GM19468 (cell line): ENCODE measurements at regions not wholly inside any gene's neighbourhood (a gene's known extent, or its start where the extent isn't known, plus 50 kb on each side); places are given as distances from the start of the nearest gene placed in this dataset.
"Not testable (repeated sequence)": the region's sequence is repeated elsewhere in the genome, so short reads cannot be mapped to it uniquely, and the experiment has no call there.

ENCODE experiments used
- ATAC-seq: cut with Tn5 transposase; IDR thresholded peaks from one replicate; pipeline ENCODE4 v1.9.1; 2021; ENCODE audit warnings: mild to moderate bottlenecking, moderate library complexity, moderate number of reproducible peaks; ENCODE audit not compliant: unreplicated experiment; ENCODE audit errors: extremely low read depth

DNA sequence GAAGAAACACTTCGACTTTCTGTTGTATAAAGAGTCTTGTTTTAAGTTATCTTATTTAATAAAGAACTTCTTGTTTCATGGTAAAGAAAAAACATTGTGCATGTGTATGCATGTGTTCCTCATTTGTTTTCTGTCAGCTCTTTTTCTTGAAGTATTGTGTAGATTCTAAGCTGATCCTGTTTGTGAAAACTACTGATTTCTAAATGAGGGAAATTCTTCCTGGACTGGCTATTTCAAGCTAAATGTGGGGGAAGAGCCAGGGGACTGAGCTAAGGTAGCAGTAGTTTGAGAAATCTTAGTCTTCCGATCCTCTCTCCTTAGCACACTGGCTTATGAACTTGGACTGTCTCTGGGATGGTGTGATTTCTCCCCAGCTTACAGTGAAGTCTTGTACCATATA lies 56.4 kb upstream of the RBMS1 start:
- ATAC-seq = no peak

DNA sequence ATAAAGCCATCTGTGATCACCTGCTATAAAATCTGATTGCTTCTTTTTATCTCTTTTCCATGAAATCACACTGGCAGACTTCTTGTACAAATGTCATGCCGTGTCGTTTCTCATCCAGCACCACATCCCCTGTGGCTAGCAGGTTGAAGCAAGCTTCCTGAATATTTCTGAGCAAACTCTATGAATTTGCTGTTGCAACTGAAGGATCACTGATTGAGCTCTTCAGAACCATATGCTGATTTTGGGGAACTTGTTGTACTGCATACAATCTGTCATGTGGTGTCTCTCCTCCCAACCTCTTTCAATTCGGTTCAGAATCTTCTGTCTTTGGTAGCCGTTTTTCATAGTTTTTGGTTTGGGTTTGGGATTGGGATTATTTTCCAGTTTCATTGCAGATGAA lies 57.7 kb upstream of the RBMS1 start:
- ATAC-seq = no peak

DNA sequence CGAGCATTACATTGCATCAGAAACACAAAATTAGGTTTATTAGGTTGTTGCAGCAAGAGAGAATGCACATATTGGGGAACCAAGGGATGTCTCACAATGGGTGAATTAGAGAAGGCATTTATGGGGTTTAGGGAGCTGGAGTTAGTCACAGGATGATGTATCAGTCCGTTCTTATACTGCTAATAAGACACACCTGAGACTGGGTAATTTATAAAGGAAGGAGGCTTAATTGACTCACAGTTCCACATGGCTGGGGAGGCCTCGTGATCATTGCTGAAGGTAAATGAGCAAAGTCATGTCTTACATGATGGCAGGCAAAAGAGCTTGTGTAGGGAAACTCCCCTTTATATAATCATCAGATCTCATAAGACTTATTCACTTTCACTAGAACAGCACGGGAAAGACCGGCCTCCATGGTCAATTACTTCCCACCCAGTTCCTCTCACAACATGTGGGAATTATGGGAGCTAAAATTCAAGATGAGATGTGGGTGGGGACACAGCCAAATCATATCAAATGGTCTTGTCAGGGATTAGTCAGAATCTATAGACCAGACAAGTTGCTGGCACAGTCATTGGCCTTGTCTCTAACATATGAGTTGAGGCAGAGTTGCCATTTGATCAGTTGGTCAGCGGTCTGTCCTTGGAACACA lies 61.9 kb upstream of the RBMS1 start:
- ATAC-seq = no peak

DNA sequence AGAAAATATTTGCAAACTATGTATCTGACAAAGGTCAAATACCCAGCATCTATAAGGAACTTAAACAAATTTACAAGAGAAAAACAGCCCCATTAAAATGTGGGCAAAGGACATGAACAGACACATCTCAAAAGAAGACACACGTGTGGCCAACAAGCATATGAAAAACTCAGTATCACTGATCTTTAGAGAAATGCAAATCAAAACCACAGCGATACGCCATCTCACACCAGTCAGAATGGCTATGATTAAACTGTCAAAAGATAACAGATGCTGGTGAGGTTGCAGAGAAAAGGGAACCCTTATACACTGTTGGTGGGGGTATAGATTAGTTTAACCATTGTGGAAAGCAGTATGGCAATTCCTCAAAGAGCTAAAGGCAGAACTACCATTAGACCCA lies 64.3 kb upstream of the RBMS1 start:
- ATAC-seq = no peak

DNA sequence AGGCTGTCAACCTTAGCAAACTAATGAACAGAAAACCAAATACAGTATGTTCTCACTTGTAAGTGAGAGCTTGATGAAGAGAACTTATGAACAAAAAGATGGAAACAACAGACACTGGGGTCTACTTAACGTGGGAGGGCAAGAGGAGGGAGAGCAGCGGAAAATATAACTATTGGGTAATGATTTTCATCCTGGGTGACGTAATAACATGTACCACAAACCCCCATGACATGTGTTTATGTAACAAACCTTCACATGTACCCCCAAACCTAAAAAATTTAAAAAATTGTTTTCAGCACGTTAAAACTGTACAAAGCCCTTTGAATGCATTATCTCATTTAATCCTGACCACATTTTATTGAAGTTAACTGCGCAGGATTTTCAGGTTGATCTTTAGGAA lies 64.9 kb upstream of the RBMS1 start:
- no peak for ATAC-seq

DNA sequence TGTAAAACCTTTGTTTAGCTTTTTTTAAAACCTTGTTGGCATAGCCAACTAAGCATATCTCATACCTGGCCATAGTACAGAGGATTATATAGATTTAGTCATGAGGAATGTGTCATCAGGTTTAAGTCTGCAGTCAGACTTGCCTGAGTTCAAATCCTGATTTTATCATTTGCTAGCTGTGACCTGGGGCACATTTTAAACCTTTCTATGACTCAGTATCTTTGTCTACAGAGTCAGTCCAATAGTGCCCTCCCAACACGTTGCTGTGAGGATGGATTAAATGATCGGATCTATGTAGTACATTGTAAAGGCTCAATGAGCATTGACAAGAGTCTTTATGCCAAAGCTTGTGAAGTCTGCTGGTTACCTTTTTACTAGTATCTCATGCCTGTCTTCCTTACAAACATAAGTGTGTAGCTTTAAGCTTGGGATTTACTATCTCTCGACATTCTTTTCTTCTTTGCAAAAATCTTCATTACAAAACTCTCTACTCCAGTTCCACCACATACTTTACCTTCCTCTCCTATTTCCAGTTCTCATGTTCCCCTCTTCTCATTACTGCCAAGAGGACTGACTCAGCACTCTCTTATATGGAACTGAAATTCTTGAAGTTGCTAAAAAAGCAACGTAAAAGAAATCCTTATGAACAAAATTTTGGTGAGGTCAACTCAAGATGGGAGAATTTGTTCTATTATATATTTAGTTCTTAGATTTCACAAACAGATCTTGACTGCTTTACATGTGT lies 68.1 kb upstream of the RBMS1 start:
- ATAC-seq = no peak

DNA sequence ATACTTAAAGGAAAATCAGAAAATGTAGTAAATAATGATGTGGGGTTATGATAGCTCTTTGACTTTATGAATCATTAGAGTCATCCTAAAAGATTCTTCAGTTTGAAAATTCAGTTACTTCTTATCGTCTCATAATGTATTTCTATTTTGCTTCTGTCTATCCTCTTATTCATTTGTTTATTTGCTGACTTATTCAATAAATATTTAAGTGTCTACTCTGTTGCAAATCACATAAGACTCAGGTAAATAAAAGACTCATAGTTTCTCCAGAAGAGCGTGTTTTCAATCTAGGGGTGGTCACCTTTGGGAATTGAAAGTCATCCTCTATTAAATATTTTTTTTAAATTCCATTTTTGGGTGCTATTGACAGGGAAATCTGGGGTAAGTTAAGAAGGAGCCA lies 69.1 kb upstream of the RBMS1 start:
- ATAC-seq = no peak

DNA sequence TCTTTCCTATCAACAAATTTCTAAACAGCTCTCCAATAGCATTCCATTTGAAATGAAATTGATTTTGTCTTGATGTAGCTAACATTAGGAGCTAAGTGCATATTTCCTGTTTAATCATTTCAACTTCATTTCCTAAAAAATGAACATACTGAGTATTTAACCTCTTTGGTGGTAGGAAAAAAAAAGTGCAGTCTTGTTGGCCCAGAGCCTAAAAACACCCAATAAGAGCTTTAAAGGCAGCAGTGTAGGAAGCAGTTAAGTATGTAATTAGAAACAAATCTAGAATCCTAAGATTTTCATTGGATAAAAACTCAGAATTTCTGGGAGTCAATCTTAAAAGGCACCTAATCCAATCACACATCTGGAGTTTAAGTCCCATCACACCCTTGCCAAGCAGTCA lies 71.0 kb upstream of the RBMS1 start:
- no peak for ATAC-seq

DNA sequence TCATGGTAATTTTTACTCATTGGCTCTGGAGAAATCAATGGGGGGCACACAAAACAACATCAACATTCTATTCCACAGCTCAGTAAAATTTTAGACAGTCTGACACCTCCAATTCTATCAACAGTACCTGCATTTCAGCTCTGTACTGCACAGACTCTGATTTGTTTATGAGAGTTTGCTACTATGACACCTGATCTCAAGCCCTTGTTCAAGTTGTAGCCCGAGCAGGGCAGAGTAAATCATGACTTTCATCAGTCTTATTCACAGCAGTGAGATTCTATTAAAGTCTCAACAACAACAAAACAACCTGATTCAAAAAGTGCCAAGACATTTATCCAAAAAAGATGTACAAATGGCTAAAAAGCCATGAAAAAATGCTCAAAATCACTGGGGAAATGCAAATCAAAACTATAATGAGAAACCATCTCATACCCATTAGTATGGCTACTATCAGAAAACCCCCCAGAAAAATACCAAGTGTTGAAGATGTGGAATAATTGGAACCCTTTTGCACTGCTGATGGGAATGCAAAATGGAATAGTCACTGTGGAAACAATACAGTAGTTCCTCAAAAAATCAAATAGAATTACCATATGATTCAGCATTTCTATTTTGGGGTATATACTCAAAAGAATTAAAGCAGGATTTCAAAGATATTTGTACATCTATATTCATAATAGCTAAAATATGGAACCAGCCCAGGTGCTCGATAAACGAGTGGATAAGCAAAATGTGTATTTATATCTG lies 71.7 kb upstream of the RBMS1 start:
- no peak for ATAC-seq

DNA sequence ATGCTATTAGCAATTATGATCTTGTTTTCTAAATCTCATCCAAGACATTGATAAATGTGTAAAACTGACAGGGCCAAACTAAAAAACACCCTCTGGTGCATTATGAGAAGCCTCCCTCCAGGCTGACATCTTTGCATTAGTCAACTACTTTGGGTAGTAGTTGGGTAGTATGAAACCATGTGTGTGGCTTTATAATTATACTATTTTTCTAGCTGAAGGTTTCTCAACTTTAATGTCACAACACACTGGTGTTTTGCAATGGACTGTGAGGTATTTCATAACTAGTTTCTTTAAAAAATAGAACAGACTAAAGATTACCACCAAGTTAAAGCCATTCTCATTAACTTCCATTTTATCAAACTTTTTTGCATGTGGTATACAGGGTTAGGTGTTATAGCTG lies 73.1 kb upstream of the RBMS1 start:
- no peak for ATAC-seq

DNA sequence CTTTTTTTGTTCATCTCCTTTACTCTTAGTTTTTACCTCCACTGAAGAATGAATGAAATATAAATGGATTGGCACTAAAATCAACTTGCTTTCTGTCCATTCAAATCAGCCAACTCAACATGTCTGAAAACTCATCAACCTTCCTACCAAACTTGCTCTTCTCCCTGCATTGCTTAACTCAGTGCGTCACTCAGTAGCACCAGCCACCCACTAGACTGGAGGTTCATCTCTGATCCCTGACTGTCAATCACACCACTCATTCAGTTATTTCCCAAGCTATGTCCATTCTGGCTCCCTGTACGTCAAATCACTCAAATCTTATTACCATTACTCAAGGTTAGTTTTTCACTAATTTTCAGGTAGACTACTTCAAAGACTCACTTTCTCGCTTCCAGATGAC lies 75.2 kb upstream of the RBMS1 start:
- no peak for ATAC-seq

DNA sequence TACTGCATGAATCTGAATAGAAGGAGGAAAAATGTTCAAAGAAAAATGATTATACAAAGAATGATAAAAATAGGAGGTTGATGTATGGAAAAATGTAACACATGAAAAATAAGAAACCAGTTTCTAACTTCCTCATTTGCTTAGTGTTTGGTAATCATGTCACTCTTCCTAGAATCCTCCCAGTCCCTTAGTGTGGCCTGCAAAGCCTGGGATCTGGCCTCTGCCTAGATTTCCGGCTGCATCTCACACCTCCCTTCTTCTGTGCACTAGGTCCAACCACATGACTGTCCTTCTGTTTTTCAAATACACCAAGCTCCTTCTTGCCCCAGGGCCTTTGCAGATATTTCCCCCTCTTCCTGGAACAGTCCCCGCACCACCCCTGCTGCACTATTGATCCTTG lies 76.8 kb upstream of the RBMS1 start:
- ATAC-seq = no peak

DNA sequence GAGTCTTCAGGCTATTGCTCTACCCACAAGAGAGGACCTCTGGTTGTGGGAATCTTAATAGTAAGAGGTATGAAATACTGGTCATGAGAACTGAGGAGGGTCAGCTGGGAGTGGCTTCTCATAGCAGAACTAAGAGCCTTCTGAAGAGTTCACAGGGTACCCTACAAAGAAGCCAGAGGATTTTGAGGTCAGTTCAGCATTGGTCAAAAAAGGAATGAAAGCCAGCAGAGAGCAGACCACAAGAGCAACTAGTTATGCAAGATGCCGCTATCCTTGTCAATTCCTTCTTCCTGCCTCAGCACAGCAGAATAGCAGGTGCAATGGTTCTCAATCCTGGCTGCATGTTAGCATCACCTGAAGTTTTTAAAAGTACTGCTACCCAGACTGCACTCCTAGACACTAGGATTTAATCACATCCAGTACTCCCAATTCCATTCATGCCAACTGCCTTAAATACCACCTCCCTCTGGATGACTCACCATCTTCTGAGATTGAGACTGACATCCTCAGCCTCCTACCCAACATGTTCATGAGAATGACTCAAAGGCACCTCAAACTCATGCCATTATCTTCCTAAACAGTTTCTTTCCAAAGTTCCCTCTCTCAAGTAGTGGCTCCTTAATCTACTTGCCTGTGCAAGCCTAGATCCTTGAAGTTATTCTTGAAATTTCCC lies 81.0 kb upstream of the RBMS1 start:
- ATAC-seq = no peak

DNA sequence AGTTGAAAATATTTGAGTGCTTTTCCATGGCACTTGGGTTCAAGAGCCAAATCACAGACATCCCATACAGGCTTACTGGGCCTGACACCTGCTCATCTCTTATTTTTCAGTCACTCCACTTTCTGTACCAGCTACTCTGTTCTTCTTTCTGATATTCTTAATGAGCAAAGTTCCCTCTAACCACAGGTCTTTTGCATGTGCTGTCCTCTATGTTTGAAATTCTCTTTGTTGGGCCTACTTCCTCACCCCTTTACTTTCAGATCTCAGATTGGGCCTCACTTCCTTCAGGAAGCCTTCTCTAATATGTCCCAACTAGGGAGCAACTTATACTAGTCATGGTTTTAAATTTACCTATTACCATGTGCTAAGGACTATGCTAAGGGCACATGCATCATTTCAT lies 81.8 kb upstream of the RBMS1 start:
- no peak for ATAC-seq

DNA sequence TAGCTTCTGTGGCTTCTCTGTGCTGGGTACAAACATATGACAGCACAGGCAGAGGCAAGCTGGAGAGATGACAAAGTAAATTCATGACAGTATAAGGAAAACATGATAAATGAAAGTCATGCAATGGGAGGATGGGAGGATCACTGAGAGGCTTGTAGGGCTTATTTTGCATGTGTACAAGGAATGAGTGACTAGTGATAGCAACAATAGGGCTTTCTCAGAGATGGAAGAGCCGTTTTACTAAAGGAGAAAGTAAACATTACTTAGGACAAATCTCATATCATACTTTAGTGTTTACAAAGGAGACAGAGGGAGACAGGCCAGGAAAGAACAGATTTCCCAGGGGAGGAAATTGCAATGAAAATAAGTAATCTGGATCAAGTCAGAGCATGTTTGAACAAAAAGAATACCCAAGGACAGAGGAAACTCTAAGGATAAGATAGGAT lies 82.5 kb upstream of the RBMS1 start:
- no peak for ATAC-seq

DNA sequence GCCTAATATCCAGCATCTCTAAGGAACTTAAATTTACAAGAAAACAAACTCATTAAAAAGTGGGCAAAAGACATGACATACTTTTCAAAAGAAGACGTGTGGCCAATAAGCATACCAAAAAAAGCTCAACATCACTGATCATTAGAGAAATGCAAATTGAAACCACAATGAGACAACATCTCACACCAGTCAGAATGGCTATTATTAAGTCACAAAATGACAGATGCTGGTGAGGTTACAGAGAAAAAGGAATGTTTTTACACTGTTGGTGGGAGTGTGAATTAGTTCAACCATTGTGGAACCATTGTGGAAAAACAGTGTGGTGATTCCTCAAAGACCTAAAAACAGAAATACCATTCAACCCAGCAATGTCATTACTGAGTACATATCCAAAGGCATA lies 83.5 kb upstream of the RBMS1 start:
- not testable (repeated sequence) for ATAC-seq

DNA sequence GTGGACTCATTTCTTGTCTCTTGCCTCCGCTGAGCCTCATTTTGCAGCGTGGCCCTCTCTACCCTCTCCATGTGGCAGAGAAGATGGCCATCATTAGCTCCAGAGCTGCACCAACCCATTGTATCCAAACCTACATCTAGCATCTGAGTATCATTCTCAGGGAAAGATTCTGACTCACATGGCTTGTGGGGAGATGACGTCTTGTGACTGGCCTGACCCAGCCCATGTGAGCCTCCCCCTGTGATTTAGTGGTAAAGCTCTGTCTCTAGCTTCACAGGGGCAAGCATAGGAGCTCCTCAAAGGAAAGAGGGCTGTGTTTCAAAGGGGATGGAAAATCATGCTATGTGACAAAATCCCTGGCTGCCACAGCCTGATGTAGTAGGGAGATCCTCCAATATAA lies 87.4 kb upstream of the RBMS1 start:
- ATAC-seq = no peak

DNA sequence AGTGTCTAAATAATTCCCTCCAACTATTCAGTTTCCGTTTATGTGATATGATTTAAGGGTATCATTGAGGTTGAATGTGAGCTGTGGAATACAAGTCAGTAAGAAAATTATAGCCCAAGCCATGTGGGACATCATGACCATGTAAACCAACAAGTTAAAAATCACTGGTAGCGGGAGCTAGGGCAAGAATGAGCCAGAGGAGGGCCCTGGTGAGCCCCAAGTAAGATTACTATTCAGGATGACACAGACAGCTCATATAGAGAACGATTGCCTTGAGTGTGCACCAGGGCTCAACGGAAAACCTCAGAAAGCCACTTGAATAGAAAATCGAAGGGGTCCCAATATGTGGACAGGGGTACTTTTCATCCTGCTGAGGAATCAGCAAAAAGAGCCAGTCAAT lies 87.8 kb upstream of the RBMS1 start:
- ATAC-seq = no peak

DNA sequence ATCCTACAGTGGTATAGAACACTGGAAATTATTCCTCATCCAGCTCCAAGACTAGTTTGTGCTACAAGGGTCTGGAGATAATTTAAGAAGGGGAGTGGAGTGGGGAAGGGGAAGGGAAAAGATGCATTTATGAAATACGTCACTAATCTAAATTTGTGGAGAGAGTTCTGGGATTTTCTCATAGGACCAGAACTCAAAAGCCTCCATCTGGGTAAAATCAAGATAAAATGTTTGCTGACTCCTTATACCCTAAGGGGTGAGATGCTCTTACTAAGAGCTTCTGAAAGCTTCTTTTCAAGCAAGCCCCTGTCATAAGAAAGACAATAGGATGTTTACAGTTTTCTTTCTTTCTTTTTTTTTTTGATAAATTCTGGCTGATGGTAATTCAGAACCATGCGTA lies 88.5 kb upstream of the RBMS1 start:
- no peak for ATAC-seq

DNA sequence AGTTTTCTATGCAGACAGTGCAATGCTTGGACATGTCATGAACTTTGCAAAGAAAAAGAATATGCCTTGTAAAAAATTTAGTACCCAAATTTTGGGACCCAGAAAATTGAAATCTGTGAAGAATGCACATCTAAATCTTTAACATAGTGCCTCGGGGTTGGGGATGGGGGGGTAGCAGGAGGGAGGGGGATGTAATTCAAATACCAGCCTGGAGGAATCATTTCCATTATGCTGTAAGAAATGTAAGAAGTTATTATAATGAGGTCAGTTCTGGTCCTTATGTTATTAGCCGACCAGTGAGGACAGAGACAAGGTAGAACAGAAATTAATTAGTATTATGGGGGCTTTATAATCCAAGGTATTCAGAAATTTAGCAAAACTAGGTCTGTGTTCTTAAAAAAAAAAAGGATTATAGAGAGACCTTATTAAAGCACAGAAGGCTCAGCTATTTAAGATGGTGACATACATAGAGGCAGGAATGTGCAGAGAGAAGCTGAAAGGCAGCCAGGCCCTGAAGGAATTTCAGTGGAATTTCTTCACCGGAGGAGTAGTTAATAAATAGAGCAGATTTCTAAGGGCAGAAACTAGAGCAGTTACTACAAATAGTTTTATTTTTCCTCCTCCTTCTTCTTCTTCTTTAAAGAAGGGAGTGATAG lies 89.0 kb upstream of the RBMS1 start:
- no peak for ATAC-seq
